Panc1 (cell line): ENCODE measurements at regions not wholly inside any gene's neighbourhood (a gene's known extent, or its start where the extent isn't known, plus 50 kb on each side); places are given as distances from the start of the nearest gene placed in this dataset.

Source experiments
- ATAC-seq: fragments of 200-7000 bp; cut with Tn5 transposase; 2 replicates; pipeline ENCODE4 v1.9.1; 2020; ENCODE audit warnings: mild to moderate bottlenecking, moderate library complexity
- BruUV-seq: library from RNA; stranded (reverse); fragments of 400-500 nt; replicated peaks from 2 replicates; lab custom pipeline; 2021; lab: Mats Ljungman, UMichigan
- CTCF ChIA-PET: fragments of 300-600 bp; sonication (Branson Sonifier 250); formaldehyde crosslinking; loops from one replicate; lab custom pipeline; 2022; ENCODE audit warnings: antibody characterized with exemption; lab: Charles Lee
- POLR2A ChIA-PET: fragments of 300-600 bp; sonication (Branson Sonifier 250); formaldehyde crosslinking; loops from one replicate; lab custom pipeline; 2022; ENCODE audit warnings: antibody characterized with exemption; lab: Charles Lee
- DNase-seq: peaks from one replicate; pipeline ENCODE4 v3.0.0-alpha.2; 2010; ENCODE audit warnings: low read depth, low spot score
- H3K27ac ChIP-seq: 2 replicates; pipeline ENCODE4 v1.5.1; 2011; ENCODE audit warnings: mild to moderate bottlenecking, low read length, inconsistent platforms
- H3K27me3 ChIP-seq: fragments of 200-500 bp; sonication (Bioruptor generic); 2 replicates; pipeline ENCODE4 v1.6.0; 2014; ENCODE audit warnings: low read length, inconsistent platforms; ENCODE audit not compliant: control insufficient read depth, insufficient read depth
- H3K36me3 ChIP-seq: fragments of 200-500 bp; sonication (Bioruptor generic); 2 replicates; pipeline ENCODE4 v1.5.1; 2014; ENCODE audit warnings: inconsistent platforms, mild to moderate bottlenecking, low read length, moderate library complexity; ENCODE audit not compliant: control insufficient read depth, insufficient read depth
- H3K4me1 ChIP-seq: 2 replicates; pipeline ENCODE4 v1.5.1; 2011; ENCODE audit warnings: inconsistent platforms, mild to moderate bottlenecking, low read length, moderate library complexity; ENCODE audit not compliant: control insufficient read depth, insufficient read depth
- H3K4me3 ChIP-seq, 2 experiments: 2 replicates each; pipeline ENCODE4 v1.5.1; 2011 to 2012; ENCODE audit warnings: low read depth in 2 of 2, low read length in 2 of 2, mild to moderate bottlenecking in 2 of 2, inconsistent platforms in 1 of 2, moderate library complexity in 1 of 2
- H3K9me3 ChIP-seq: fragments of 200-500 bp; sonication (Bioruptor generic); 2 replicates; pipeline ENCODE4 v1.5.1; 2014; ENCODE audit warnings: low read depth, mild to moderate bottlenecking, inconsistent platforms, low read length, moderate library complexity; ENCODE audit not compliant: control insufficient read depth, insufficient read depth
- CTCF ChIP-seq: fragments of 450-650 bp; IDR thresholded peaks from 2 replicates; pipeline ENCODE4 v1.5.1; 2017; ENCODE audit warnings: mild to moderate bottlenecking
- POLR2AphosphoS5 ChIP-seq: IDR thresholded peaks from 2 replicates; pipeline ENCODE4 v1.6.1; 2012; ENCODE audit warnings: mild to moderate bottlenecking, low read depth, low read length, moderate library complexity
- REST ChIP-seq, 2 experiments: IDR thresholded peaks; 2 replicates each; pipeline ENCODE4 v1.6.1; 2011 to 2012; ENCODE audit warnings: low read depth in 2 of 2, control low read depth in 1 of 2, low read length in 1 of 2, mild to moderate bottlenecking in 1 of 2, moderate library complexity in 1 of 2; ENCODE audit not compliant: insufficient read depth in 1 of 2
- SIN3A ChIP-seq: IDR thresholded peaks from 2 replicates; pipeline ENCODE4 v1.6.1; 2012; ENCODE audit warnings: low read depth, mild to moderate bottlenecking, low read length, moderate library complexity, borderline replicate concordance; ENCODE audit not compliant: insufficient read depth
- TCF7L2 ChIP-seq: IDR thresholded peaks from 2 replicates; pipeline ENCODE4 v1.6.1; 2011; ENCODE audit warnings: mild to moderate bottlenecking, low read depth, low read length, inconsistent platforms
- in situ Hi-C: cut with HindIII; loops from 2 replicates; pipeline ENCODE4 v1.10.0; 2016; ENCODE audit warnings: low sequenced_read_pairs, low pct_unique_long_range_greater_than_20kb
- intact Hi-C: fragments of 100-400 bp; cut with micrococcal nuclease; formaldehyde crosslinking; loops from one replicate; pipeline ENCODE4 v1.10.0; 2022; ENCODE audit not compliant: unreplicated experiment

- TF ChIP-seq CTCF (no peak), SIN3A (no peak), TCF7L2 (no peak), REST (IDR thresholded peaks at IDR 0.05; ENCODE audit: insufficient read depth in 1 of 2, low read depth in 2 of 2, low read length in 1 of 2) (no peak), POLR2AphosphoS5 (no peak)
- no TSS peak for BruUV-seq
Observed at GRCh38 chr7:131878777-131879176, 322.3 kb upstream of the PODXL start.

GRCh38 chr7:131873581-131873980 is 317.2 kb upstream of the PODXL start:
- TF ChIP-seq SIN3A (no peak), CTCF (no peak), REST (IDR thresholded peaks at IDR 0.05; ENCODE audit: insufficient read depth in 1 of 2, low read depth in 2 of 2, low read length in 1 of 2) (no peak), TCF7L2 (no peak), POLR2AphosphoS5 (no peak)
- DNase-seq: no peak
- ChIA-PET POLR2A (no interaction called here), CTCF (no interaction called here)
- no peaks in the 10 kb centered on the region for H3K4me1 ChIP-seq
- H3K36me3 ChIP-seq: no peaks in the 10 kb centered on the region
- H3K27me3 ChIP-seq: peaks cover 2% of the 10 kb centered on the region; the same call in 1 of the 2 replicates
- H3K27ac ChIP-seq: no peak overlapping the region
- intact Hi-C loops (no loop called here), in situ Hi-C loops (no loop called here)
- H3K4me3 ChIP-seq: no peak overlapping the region
- BruUV-seq: no TSS peak
- no peaks in the 10 kb centered on the region for H3K9me3 ChIP-seq
- ATAC-seq: no peak

More at GRCh38 chr7:131878777-131879176, 322.3 kb upstream of the PODXL start:
- no peak for DNase-seq
- H3K4me3 ChIP-seq: no peak overlapping the region
- no peaks in the 10 kb centered on the region for H3K36me3 ChIP-seq
- POLR2A ChIA-PET: no interaction called here
- intact Hi-C loops: no loop called here
- CTCF ChIA-PET: no interaction called here
- no peak overlapping the region for H3K27ac ChIP-seq
- ATAC-seq: no peak
- peaks cover 2% of the 10 kb centered on the region; the same call in 1 of the 2 replicates for H3K27me3 ChIP-seq
- in situ Hi-C loops: no loop called here
- H3K4me1 ChIP-seq: no peaks in the 10 kb centered on the region
- no peaks in the 10 kb centered on the region for H3K9me3 ChIP-seq
